ENCODE measurements at regions not wholly inside any gene's neighbourhood (a gene's known extent, or its start where the extent isn't known, plus 50 kb on each side); places are given as distances from the start of the nearest gene placed in this dataset.

GRCh38 chr13:80562433-80563156, 221.7 kb upstream of the SPRY2 start:
- no peak for TF ChIP-seq EZH2 (IDR thresholded peaks at IDR 0.05; ENCODE audit: low read length, unreplicated experiment)
- TF ChIP-seq, protein P1, sequence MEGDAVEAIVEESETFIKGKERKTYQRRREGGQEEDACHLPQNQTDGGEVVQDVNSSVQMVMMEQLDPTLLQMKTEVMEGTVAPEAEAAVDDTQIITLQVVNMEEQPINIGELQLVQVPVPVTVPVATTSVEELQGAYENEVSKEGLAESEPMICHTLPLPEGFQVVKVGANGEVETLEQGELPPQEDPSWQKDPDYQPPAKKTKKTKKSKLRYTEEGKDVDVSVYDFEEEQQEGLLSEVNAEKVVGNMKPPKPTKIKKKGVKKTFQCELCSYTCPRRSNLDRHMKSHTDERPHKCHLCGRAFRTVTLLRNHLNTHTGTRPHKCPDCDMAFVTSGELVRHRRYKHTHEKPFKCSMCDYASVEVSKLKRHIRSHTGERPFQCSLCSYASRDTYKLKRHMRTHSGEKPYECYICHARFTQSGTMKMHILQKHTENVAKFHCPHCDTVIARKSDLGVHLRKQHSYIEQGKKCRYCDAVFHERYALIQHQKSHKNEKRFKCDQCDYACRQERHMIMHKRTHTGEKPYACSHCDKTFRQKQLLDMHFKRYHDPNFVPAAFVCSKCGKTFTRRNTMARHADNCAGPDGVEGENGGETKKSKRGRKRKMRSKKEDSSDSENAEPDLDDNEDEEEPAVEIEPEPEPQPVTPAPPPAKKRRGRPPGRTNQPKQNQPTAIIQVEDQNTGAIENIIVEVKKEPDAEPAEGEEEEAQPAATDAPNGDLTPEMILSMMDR (conservative IDR thresholded peaks at IDR 0.05; ENCODE audit: low read depth, low read length): no peak
- TF ChIP-seq EZH2phosphoT487 (IDR thresholded peaks at IDR 0.05; ENCODE audit: borderline replicate concordance, low read length): no peak
- Histone ChIP-seq H4K20me1 (ENCODE audit: low read length) (no peaks in the 10 kb centered on the region), H3K9me3 (ENCODE audit: low read length) (no peaks in the 10 kb centered on the region), H3K9me2 (replicated peaks; ENCODE audit: low read length) (no peaks in the 10 kb centered on the region), H3F3A (ENCODE audit: low read length, unreplicated experiment) (no peaks in the 10 kb centered on the region), H3K36me3 (ENCODE audit: low read depth, low read length) (no peaks in the 10 kb centered on the region), H2AFZ (ENCODE audit: low read length) (no peak overlapping the region), H3K27ac (ENCODE audit: low read length) (no peak overlapping the region), H3K4me3 (ENCODE audit: low read length) (no peak overlapping the region), H3K27me3 (ENCODE audit: low read length) (no peaks in the 10 kb centered on the region), H3K4me1 (ENCODE audit: insufficient read depth, low read length) (peaks cover 5% of the 10 kb centered on the region; the same call in 1 of the 2 replicates), H3K79me2 (ENCODE audit: low read length) (no peaks in the 10 kb centered on the region), H3K4me2 (ENCODE audit: low read length) (peak overlapping the region; percentile 41), H3K9ac (ENCODE audit: low read length) (no peak overlapping the region)
- DNase-seq: peak; percentile 5
- intact Hi-C loops (cut with micrococcal nuclease): no loop called here
- ChIA-PET POLR2A (ENCODE audit: unreplicated experiment) (no interaction called here), CTCF (no interaction called here)
- peak; percentile 48 for ATAC-seq
- no TSS peak for BruUV-seq (replicated peaks)

DNA sequence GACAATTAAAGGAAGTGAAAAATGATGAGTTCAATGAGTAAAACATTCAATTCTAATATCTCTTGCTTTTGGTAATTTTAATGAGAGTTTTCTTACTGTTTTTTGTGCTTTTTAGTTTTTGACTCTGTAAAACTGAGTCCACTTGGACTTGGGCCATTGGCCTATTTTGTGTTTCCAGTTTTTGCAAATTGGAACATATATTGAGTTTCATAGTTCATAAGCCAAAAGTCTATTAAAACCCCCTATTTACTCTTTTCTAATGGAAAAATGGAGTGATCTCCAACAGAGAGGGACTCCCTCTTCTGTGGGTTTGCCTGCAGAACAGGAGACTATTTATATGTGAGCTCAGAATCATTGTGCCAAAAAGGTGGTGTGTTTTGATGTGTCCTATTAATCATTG, 219.7 kb upstream of the SPRY2 start:
- Histone ChIP-seq H3K79me2 (ENCODE audit: low read length) (no peaks in the 10 kb centered on the region), H3K9me3 (ENCODE audit: low read length) (no peaks in the 10 kb centered on the region), H3K9ac (ENCODE audit: low read length) (no peak overlapping the region), H3K27me3 (ENCODE audit: low read length) (no peaks in the 10 kb centered on the region), H3K36me3 (ENCODE audit: low read depth, low read length) (no peaks in the 10 kb centered on the region), H2AFZ (ENCODE audit: low read length) (no peak overlapping the region), H3K4me1 (ENCODE audit: insufficient read depth, low read length) (peaks cover 14% of the 10 kb centered on the region), H3F3A (ENCODE audit: low read length, unreplicated experiment) (no peaks in the 10 kb centered on the region), H3K27ac (ENCODE audit: low read length) (no peak overlapping the region), H3K9me2 (replicated peaks; ENCODE audit: low read length) (no peaks in the 10 kb centered on the region), H3K4me3 (ENCODE audit: low read length) (no peak overlapping the region), H4K20me1 (ENCODE audit: low read length) (no peaks in the 10 kb centered on the region), H3K4me2 (ENCODE audit: low read length) (no peak overlapping the region)
- POLR2A ChIA-PET (ENCODE audit: unreplicated experiment): no interaction called here
- no peak for ATAC-seq
- intact Hi-C loops (cut with micrococcal nuclease): no loop called here
- BruUV-seq (replicated peaks): no TSS peak
- no peak for DNase-seq
- CTCF ChIA-PET: no interaction called here
- TF ChIP-seq EZH2 (IDR thresholded peaks at IDR 0.05; ENCODE audit: low read length, unreplicated experiment) (no peak), EZH2phosphoT487 (IDR thresholded peaks at IDR 0.05; ENCODE audit: borderline replicate concordance, low read length) (no peak)
- TF ChIP-seq, protein P1 (conservative IDR thresholded peaks at IDR 0.05; ENCODE audit: low read depth, low read length): no peak

DNA sequence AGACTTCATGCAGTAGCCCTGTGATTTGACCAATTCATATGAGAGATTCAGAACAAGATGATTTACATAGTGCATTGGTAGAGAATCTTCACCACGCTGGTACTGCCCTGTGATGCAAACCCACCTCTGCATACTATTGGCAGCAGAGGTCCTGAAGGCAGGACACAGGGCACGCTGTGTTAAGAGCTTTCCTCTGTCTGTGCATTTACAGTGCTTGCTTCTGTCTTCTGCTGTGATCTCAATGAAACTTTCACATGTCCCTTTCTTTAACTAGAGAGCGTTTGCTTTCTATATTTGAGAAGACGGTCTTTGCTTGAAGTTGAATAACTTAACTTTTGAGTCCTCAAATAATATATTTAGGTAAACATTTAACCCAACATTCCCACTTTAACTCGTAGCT, 219.0 kb upstream of the SPRY2 start:
- intact Hi-C loops (cut with micrococcal nuclease): loop anchor here (10.0 kb wide), 1 partner anchor 315 kb away; no protein-coding TSS in a partner anchor
- Histone ChIP-seq H3K4me3 (ENCODE audit: low read length) (no peak overlapping the region), H3F3A (ENCODE audit: low read length, unreplicated experiment) (no peaks in the 10 kb centered on the region), H3K27me3 (ENCODE audit: low read length) (no peaks in the 10 kb centered on the region), H3K9ac (ENCODE audit: low read length) (no peak overlapping the region), H3K9me2 (replicated peaks; ENCODE audit: low read length) (no peaks in the 10 kb centered on the region), H2AFZ (ENCODE audit: low read length) (no peak overlapping the region), H3K79me2 (ENCODE audit: low read length) (no peaks in the 10 kb centered on the region), H3K36me3 (ENCODE audit: low read depth, low read length) (no peaks in the 10 kb centered on the region), H4K20me1 (ENCODE audit: low read length) (no peaks in the 10 kb centered on the region), H3K4me1 (ENCODE audit: insufficient read depth, low read length) (peaks cover 14% of the 10 kb centered on the region), H3K4me2 (ENCODE audit: low read length) (no peak overlapping the region), H3K9me3 (ENCODE audit: low read length) (no peaks in the 10 kb centered on the region), H3K27ac (ENCODE audit: low read length) (no peak overlapping the region)
- DNase-seq: no peak
- ChIA-PET POLR2A (ENCODE audit: unreplicated experiment) (no interaction called here), CTCF (no interaction called here)
- BruUV-seq (replicated peaks): no TSS peak
- ATAC-seq: no peak
- TF ChIP-seq, protein P1 (conservative IDR thresholded peaks at IDR 0.05; ENCODE audit: low read depth, low read length): no peak
- TF ChIP-seq EZH2 (IDR thresholded peaks at IDR 0.05; ENCODE audit: low read length, unreplicated experiment): no peak
- TF ChIP-seq EZH2phosphoT487 (IDR thresholded peaks at IDR 0.05; ENCODE audit: borderline replicate concordance, low read length): no peak
